CD4-positive, alpha-beta T cell treated with Interferon gamma for 1 hour (primary cell): ENCODE measurements at regions not wholly inside any gene's neighbourhood (a gene's known extent, or its start where the extent isn't known, plus 50 kb on each side); places are given as distances from the start of the nearest gene placed in this dataset.
"Not testable (repeated sequence)": the region's sequence is repeated elsewhere in the genome, so short reads cannot be mapped to it uniquely, and the experiment has no call there.

ENCODE experiments used
- DNase-seq: peaks from one replicate; pipeline ENCODE4 v3.0.0-alpha.2; 2020

DNA sequence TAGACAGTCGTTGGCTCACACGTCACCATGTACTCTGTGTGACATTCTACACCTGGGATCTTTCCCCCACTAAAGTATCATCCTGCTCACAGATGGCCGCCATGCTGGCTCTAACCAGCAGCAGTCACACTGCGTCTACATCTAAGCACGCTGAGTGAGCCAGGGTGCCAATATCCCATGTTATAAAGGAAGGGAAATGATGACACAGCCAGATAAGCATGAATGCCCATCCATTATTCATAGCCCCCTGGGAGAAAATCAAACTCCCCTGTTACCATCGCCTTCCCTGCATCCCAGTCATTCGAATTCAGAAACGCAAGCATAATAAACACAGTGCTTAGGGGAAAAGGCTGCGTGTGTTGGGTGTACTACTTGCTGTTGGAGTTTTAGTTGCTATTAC, 698.2 kb upstream of the AUTS2 start:
- no peak for DNase-seq

DNA sequence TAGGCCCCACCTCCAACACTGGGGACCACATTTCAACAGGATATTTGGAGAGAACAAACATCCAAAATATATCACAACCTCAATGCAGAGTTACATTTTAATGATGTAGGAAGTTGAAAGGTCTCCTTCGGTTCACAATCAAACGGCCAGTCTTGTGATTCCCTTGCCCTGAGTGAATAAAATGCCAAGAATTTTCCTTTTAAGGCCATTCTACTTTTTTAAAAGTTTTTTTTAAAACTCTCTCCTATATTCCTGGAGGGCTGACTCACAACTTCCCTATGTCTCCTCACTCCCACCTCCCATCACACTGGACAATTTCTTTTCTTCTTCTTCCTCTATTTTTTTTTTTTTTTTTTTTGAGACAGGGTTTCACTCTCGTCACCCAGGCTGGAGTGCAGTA, 693.6 kb upstream of the AUTS2 start:
- no peak for DNase-seq

DNA sequence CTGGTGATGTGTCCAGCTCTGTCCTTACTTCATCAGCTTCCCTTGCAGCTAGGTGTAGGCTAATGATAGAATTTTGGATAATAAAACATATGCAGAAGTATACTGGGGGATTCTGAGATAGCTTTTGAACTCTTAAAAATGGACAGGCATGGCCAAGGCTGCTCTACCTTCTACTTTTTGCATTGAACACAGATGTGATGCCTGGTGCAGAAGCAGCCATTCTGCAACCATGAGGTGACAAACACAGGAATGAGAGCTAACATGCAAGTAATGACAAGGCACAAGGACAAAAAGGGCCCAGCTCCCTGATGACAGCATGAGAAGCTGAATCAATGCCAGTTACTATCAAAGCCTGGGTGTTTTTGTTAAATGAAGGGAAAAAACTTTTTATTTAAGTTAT, 686.5 kb upstream of the AUTS2 start:
- DNase-seq = no peak

DNA sequence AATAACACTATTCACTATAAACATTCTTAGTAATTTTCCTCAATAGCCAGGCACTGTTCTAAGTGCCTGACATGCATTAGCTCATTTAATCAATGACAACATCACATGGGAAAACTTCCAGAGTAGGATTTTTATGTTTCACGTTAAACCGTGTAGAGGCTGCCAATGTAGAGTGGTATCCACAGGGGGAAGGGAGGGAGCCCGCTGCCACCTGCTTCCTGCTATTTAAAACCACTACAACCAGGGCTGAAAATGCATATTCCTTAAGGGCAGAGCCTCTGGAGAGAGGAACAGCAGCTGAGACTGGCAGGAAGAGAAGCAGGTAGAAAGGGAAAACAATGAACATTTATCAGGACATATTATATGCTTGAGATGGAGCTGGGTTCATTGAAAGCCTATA, 684.3 kb upstream of the AUTS2 start:
- no peak for DNase-seq

DNA sequence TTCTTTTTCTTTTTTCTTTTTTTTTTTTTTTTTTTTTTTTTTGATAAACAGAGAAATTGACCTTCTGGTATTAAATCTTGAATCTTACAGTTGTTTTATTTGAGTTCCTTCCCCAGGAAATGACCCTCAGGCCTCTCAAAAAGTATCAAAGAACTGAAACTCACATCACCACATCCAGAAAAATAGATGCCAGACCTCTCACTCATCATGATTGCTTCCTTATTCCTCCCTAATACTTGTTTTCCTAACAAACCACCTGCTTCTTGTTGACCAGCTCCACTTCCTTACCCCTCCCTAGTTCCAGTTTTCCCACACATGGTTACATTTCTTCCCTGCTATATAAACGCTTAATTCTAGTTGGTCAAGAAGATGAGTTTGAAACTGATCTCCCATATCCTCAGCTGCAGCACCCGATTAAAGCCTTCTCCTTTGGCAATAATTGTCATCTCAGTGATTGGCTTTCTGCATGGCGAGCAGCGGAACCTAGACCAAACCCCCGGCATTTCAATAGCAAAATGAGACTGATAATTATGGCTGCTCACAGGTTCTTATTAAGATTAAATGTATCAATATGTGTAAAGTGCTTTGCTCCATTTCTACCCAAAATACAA, 681.1 kb upstream of the AUTS2 start:
- DNase-seq = no peak

DNA sequence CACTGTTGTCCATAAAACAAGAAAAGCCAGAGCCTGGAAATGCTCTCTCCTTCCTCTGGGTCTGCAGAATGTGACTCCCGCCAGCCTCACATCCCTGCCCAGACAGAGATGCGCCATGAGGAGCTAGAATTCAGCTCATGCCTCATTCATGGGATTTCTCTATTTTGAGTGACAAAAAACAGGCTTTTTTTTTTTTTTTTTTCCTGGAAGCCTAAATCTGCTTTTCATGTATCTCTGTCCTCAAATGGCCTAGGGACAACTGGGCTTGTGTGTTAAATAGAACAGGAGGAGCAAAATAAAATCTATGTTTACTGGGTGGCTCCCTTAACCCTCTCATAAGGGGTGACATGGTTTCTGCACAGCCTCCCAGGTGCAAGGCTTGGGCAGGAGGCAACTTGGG, 679.7 kb upstream of the AUTS2 start:
- DNase-seq = no peak

DNA sequence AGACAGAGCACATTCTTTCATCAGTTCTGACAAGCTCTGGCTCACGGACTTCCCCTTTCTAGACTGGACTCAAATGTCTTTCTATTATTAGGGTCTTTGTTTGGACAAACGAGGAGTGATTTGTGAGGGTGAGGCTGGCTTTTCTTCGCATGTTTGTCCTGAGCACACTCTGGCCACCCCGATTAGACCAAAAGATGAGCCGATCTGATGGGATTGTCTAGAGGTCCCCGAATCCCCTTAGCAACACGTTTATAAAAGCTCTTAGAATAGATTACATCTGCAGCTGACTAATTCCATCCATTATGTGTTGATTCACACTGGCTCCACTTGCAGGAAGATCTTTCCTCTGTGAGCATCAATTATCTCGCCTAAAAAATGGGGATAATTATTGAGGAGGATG, 675.4 kb upstream of the AUTS2 start:
- DNase-seq = no peak

DNA sequence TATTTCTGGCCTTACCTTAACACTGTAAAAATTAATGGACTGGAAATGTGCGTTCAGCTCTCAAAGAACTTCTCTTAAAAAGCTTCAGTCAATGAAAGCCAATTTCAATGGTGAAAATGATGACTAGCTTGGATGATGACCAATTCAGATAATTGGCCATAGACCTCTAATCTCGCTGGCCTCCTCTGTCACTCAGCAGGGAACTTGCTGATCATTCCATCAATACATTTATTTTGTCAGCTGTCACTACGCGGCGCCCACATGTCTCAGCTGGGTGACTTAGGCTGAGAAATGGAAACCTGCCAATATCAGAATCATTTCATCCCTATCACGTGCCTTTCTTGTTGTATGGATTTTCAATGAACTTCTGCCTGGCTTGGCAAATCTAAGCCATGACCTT, 673.0 kb upstream of the AUTS2 start:
- DNase-seq = no peak

DNA sequence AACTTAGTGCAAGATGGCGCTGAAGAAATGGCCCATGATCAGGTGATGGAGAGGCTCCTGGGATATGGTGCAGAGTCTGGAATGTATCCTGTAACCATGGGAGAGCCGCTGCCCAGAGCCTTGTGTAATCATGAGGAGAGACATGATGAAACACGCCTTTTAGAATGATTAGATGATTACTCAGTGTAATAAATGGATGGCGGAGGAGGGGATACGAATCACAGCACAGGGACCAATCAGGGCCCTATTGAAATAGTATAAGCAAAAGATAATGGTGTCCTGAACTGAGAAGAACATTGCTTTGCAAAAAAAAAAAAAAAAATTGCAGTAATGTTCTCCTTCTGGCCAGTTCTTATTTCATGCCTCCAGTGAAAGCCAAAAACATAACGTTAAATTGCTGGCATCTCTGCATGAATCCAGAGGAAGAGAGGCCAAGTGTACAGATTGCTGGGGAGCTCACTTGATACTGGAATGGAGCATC, 668.5 kb upstream of the AUTS2 start:
- DNase-seq = no peak

DNA sequence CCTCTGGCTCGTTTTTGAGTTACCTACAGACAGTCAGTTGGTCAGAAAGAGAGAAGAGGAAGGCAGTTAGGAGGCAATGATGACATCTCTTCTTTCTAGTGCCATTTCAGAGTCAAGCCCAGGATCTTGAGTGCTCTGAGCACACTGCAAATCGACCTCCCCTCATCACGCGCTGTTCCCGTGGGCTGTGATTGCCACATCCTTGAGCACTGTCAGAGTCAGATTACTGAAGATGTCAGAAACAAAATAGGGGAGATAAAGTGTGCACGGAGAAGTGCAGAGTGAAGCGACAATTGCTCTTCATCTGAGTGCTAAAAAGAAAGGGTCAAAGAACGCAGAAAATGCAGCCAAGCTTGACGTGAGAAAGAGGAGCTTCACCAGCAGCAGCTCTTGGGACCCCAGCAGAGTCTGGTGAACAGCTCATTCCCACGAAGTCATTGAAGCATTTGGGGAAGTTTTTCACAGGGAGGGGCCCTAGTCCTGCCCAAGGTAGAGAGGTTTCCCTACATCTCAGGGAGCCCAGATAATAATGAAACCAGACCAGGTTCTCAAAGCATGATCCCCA, 661.7 kb upstream of the AUTS2 start:
- no peak for DNase-seq

DNA sequence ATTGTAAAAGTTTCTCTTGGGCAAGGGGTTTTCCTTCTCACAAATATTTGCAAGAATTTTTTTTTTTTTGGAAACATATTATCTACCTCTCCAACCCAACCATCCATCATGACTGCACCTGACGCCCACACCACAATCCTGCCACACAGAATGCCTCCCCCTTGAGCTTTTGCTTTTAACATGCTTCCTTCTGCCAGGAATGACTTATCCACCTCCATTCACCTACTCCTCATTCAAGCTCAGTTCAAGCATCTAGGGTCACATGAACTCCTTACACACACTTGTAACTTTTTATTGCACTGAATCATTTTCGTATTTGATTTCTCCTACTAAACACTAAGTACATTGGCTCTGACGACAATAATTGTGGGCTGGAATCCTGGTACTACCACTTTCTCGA, 660.1 kb upstream of the AUTS2 start:
- no peak for DNase-seq

DNA sequence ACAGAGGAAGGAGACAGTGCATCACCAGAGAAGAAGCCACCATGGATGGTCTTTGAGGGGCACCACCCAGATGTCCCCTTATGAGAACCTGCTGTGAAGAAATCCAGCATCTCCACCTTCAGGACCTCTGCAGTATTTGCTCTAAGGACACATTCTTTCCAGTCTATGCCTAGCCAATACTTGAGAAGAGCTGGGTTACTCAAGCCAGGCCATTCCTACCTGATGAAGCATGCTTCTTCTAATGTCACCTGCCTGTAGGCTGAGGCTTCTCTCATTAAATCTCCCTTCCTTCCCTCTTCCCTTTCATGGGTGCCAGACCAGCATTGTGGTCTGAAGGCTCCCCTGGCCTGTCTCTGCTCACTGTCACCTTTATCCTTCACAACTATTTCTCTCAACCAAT, 654.5 kb upstream of the AUTS2 start:
- DNase-seq = no peak

DNA sequence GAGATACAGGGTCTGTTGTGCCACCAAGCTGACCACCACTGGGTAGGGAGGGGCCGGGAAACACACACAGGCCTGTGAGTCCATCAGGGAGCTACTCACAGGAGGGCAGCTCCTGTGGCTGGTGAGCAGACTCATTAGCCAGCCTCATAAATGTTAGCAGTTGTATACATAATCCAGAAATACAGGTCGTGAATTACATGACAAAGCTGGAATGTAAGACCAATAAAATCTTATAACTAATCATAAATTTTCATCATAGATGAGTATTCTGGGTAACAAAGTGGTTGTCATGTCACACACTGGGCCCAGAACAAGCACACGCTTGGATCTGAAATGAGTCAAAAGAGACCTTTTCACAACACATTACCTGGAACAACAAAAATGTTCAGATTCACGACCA, 642.6 kb upstream of the AUTS2 start:
- DNase-seq = no peak

DNA sequence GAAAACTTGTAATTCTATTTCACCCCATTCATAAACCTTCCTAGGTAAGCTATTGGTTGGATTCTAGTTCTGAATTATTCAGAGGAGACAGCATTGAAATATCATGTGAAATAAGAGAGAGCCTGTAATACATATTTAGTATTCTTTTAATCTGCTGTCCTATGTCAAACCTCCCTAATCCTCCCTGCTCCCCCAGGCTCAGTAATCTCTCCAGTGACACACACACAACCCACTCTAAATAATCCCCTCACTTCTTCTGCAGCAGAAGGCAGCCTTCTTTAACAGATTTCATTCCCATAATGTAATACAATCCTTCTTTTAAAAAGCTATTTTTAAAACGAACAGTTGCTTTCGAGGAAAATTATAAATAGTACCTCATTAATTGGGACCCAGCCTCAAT, 639.7 kb upstream of the AUTS2 start:
- no peak for DNase-seq

DNA sequence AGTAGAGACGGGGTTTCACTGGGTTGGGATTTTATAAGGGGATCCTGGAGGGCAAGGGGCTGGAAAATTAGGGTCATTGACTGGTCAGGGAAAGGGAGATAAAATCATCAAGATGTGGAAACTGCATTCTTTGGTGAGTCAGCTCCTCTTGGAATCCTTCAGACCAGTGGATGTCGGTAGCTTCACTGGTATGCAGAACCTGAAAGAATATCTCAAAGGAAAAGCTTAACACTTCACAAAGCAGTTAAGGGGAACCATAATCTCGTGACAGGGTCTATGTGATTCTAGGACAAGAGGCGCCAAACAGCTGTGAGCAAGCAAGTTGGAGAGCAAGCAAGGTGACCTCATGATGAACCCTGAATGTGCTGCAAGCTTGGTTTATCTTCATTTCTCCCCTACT, 634.7 kb upstream of the AUTS2 start:
- no peak for DNase-seq

DNA sequence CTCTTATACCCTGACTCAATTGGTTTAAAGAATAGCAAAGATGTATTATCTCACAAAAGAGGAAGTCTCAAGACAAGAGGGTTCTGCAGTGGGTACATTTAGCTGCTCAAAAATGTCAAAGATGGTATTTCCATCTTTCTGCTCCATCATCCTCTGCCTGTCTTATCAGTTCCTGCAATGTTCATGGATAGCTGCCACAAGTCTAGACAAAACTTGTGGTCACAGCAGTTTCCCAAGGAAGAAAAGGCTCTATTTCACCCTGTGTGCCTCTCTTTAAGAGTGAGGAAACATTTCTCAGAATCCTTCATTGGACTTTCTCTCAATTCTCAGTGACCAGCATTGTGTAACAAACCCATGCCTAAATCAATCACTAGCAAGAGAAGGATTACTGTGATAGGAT, 634.2 kb upstream of the AUTS2 start:
- DNase-seq = no peak

DNA sequence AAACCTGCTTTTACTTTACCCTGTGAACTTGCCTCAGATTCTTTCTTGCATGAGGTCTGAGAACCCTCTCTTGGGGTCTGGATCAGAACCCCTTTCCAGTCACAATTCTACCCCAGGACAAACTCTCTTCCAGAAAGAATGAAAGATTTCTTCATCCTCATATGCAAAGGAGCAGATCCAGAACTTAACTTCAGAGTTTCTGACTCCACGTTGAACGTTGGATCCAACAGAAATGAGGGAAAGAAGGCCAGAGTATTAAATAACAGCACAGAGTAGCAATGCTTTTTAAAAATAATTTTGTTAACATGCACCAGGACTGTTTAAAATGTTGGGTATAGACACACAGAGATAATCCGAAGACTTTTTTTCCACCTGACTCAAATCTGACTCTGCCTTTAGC, 632.9 kb upstream of the AUTS2 start:
- DNase-seq = no peak

DNA sequence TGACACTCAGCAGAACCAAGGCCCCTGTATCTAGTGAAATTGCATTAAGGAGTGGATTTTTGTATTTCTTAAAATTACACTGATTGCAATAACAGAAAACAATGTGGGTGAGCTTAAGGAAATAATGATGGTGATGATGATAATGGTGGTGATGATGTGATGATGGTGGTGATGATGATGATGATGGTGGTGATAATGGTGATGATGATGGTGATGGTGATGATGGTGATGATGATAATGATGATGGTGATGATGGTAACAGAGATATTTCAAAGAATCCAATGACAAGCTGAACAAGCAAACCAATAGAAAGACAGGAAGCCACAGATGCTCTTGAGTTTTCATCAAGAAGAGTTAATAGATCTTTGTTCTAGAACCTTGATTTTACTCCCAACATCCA, 630.7 kb upstream of the AUTS2 start:
- no peak for DNase-seq

DNA sequence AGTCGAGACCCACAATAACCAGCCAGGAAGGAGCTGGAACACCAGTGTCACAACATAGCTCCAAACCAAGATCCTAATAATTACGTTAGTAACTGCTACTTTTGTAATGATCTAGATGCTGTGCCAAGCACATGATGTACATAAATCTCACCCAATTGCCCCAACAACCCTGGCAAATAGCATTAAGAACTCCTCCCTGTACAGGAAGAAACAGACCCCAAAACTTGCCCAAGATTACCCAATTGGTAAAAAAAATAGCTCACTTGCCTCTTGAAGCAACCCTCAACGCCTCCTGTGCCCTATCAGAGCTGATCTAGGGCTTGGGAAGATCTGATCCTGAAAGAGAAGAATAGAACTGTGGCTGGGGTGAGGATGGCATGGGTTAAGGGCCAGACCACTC, 628.7 kb upstream of the AUTS2 start:
- DNase-seq = no peak

DNA sequence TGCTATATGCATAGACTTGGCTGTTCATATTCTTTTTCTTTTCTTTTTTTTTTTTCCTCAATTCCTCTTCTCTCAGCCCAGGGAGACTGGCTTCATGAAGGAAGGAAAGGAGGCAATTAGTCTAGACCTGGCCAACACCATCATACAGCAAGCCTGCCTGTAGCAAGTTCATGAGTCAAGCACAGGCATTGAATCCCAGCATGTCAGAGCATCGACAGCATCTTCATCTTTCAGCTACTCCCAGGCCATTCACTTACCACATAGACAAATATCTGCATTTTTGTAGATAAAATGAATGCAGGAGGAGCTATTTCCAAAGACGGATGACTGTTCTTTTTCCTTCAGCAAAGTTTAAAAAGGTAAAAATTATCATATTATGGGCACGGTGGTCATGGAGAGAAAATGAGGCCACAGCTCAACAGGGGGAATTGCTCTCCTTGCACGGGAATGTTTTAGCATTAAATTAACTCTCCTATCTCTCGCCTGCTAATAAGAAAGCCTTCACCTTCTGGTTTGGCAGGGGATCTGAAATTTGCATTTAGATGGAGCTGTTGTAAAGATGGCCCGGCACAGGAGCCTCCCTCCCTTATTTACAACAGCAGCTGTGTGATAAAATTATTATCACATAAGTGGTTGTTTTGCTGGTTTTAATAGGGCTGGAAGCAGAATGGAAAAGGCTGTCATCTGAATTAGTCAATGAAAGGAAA, 626.5 kb upstream of the AUTS2 start:
- no peak for DNase-seq

DNA sequence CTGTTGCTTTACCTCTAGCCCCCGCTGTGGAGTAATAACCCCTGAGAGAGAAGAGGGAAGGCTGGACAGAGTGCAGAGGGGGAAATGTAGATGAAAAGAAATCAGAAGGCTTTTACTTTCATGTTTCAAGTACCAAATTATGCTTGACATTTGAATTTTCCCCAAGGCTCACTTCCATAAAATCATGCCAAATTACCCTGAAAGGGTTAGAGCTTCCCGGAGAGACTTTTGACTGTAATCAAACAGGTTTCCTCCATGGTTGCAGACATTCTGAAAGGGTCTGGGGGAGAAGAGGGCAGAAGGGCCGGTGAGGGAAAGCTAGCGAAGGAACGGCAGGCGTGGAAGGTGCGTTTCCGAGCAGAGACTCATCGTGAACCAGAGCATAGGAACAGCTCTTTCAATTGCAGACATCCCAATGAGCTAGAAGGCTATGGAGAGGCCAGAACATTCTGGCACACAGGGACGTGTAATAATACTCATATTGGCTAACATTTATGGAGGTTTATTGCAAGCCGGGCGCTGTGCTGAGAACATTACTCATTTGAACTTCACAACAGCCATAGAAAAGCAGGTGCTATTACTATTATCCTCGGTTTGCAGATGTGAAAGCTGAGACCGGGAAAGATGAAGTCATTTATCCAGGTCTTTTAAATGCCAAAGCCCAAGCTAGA, 620.8 kb upstream of the AUTS2 start:
- no peak for DNase-seq

DNA sequence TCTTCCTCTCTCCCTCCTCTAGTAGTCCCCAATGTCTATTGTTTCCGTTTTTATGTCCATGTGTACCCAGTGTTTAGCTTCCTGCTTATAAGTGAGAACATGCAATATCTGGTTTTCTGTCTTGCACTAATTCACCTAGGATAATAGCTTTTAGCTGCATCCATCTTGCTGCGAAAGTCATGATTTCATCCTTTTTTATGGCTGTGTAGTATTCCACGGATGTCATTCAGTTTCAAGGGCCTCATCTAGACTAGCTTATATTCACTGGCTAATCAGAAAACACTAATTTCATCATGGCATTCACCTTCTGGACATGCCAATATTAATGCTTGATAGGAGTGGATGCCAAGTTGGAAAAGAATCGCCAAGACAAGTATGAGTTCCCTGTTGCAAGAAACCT, 619.6 kb upstream of the AUTS2 start:
- no peak for DNase-seq

DNA sequence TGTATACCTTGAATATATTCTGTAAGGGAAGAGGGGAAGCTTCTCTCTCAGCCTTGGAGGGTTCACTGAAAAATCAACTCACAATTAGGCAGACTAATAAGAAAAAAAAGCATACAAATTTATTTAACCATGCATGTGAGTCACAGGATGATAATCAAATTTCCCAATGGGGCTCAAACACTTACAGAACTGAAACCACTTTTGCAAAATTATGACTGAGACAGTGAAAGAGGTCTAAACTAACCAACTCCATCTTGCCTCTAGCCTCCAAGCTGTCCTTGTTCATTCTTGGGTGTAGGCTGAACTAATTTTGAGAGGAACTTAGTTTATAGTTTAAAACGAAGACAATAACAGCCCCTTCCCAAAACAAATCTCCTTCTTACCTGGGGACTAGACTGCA, 618.3 kb upstream of the AUTS2 start:
- no peak for DNase-seq

DNA sequence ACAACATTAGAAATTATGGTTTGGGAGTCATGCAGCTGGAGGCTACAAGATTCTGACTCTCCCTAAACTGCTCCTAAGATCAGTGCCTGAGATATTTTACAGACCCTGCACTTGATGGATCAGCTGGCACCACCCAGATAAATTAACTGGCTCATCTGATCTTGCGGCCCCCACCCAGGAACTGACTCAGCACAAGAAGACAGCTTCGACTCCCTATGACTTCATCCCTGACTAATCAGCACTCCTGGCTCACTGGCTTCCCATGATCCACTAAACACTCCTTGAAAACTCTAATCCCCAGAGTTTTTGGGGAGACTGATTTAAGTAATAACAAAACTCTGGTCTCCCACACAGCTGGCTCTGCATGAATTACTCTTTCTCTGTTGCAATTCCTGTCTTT, 617.8 kb upstream of the AUTS2 start:
- not testable (repeated sequence) for DNase-seq
